H9 (cell line): ENCODE measurements at regions not wholly inside any gene's neighbourhood (a gene's known extent, or its start where the extent isn't known, plus 50 kb on each side); places are given as distances from the start of the nearest gene placed in this dataset.

ENCODE experiments used
- DNase-seq: peaks from one replicate; pipeline ENCODE4 v3.0.0-alpha.2; 2017
- H2AFZ ChIP-seq: one replicate; pipeline ENCODE4 v1.6.1; 2013; ENCODE audit warnings: mild to moderate bottlenecking, low read length, control low read depth, moderate library complexity
- H2AK5ac ChIP-seq: 2 replicates; pipeline ENCODE4 v1.6.1; 2013; ENCODE audit warnings: low read length, control low read depth, mixed read lengths; ENCODE audit not compliant: insufficient read length
- H2BK120ac ChIP-seq: one replicate; pipeline ENCODE4 v1.6.1; 2013; ENCODE audit warnings: low read depth, mild to moderate bottlenecking, low read length, control low read depth, inconsistent platforms; ENCODE audit not compliant: poor library complexity, severe bottlenecking
- H2BK12ac ChIP-seq: 2 replicates; pipeline ENCODE4 v1.6.1; 2013; ENCODE audit warnings: low read length, control low read depth, mixed read lengths, low read depth; ENCODE audit not compliant: insufficient read length
- H2BK15ac ChIP-seq: 2 replicates; pipeline ENCODE4 v1.6.1; 2013; ENCODE audit warnings: low read depth, low read length, control low read depth
- H2BK20ac ChIP-seq: one replicate; pipeline ENCODE4 v1.6.1; 2013; ENCODE audit warnings: low read depth, mild to moderate bottlenecking, low read length, control low read depth, inconsistent platforms; ENCODE audit not compliant: poor library complexity, severe bottlenecking
- H2BK5ac ChIP-seq: 2 replicates; pipeline ENCODE4 v1.6.1; 2013; ENCODE audit warnings: low read length, control low read depth, mixed read lengths; ENCODE audit not compliant: insufficient read length
- H3K14ac ChIP-seq: 2 replicates; pipeline ENCODE4 v1.6.1; 2013; ENCODE audit warnings: low read length, control low read depth; ENCODE audit not compliant: insufficient read depth
- H3K18ac ChIP-seq: 2 replicates; pipeline ENCODE4 v1.6.1; 2013; ENCODE audit warnings: low read depth, mild to moderate bottlenecking, mixed read lengths, low read length, control low read depth; ENCODE audit not compliant: insufficient read length
- H3K23ac ChIP-seq: 2 replicates; pipeline ENCODE4 v1.6.1; 2013; ENCODE audit warnings: low read length, control low read depth, mixed read lengths, low read depth; ENCODE audit not compliant: insufficient read length
- H3K23me2 ChIP-seq: 2 replicates; pipeline ENCODE4 v1.6.1; 2013; ENCODE audit warnings: low read depth, mild to moderate bottlenecking, mixed read lengths, low read length, control low read depth; ENCODE audit not compliant: insufficient read length, poor library complexity, severe bottlenecking
- H3K27ac ChIP-seq: 2 replicates; pipeline ENCODE4 v1.5.1; 2013; ENCODE audit warnings: low read length, control low read depth, mixed read lengths, low read depth; ENCODE audit not compliant: insufficient read length
- H3K27me3 ChIP-seq: 2 replicates; pipeline ENCODE4 v1.6.1; 2013; ENCODE audit warnings: low read length, control low read depth, inconsistent platforms; ENCODE audit not compliant: insufficient read depth
- H3K4ac ChIP-seq: 2 replicates; pipeline ENCODE4 v1.6.1; 2013; ENCODE audit warnings: low read depth, mild to moderate bottlenecking, control low read depth, inconsistent platforms, low read length, moderate library complexity
- H3K4me1 ChIP-seq: 2 replicates; pipeline ENCODE4 v1.6.1; 2013; ENCODE audit warnings: low read length, control low read depth, inconsistent platforms; ENCODE audit not compliant: insufficient read depth
- H3K4me2 ChIP-seq: 2 replicates; pipeline ENCODE4 v1.6.1; 2013; ENCODE audit warnings: low read length, control low read depth, mixed read lengths; ENCODE audit not compliant: insufficient read length, insufficient read depth
- H3K56ac ChIP-seq: 2 replicates; pipeline ENCODE4 v1.6.1; 2013; ENCODE audit warnings: low read depth, mild to moderate bottlenecking, mixed read lengths, low read length, control low read depth; ENCODE audit not compliant: insufficient read length
- H3K79me1 ChIP-seq: 2 replicates; pipeline ENCODE4 v1.6.1; 2013; ENCODE audit warnings: low read depth, mild to moderate bottlenecking, moderate library complexity, low read length, control low read depth, inconsistent platforms; ENCODE audit not compliant: insufficient read depth, poor library complexity, severe bottlenecking
- H3K79me2 ChIP-seq: 2 replicates; pipeline ENCODE4 v1.6.1; 2013; ENCODE audit warnings: low read length, control low read depth, inconsistent platforms; ENCODE audit not compliant: insufficient read depth
- H3K9ac ChIP-seq: 2 replicates; pipeline ENCODE4 v1.6.1; 2013; ENCODE audit warnings: low read length, control low read depth, mixed read lengths; ENCODE audit not compliant: insufficient read length; ENCODE audit errors: extremely low read depth
- H3K9me3 ChIP-seq: one replicate; pipeline ENCODE4 v1.6.1; 2013; ENCODE audit warnings: low read depth, low read length, inconsistent platforms; ENCODE audit not compliant: control insufficient read depth
- H3T11ph ChIP-seq: one replicate; pipeline ENCODE4 v1.6.1; 2013; ENCODE audit warnings: mild to moderate bottlenecking, low read length, control low read depth, inconsistent platforms
- H4K20me1 ChIP-seq: one replicate; pipeline ENCODE4 v1.6.1; 2013; ENCODE audit not compliant: control insufficient read depth, insufficient read length, insufficient read depth
- H4K5ac ChIP-seq: 2 replicates; pipeline ENCODE4 v1.6.1; 2013; ENCODE audit warnings: low read depth, mild to moderate bottlenecking, mixed read lengths, low read length, control low read depth; ENCODE audit not compliant: insufficient read length
- H4K8ac ChIP-seq: replicated peaks from 2 replicates; pipeline ENCODE4 v1.6.1; 2013; ENCODE audit warnings: low read length, control low read depth, mixed read lengths, low read depth; ENCODE audit not compliant: insufficient read length
- H4K91ac ChIP-seq: 2 replicates; pipeline ENCODE4 v1.6.1; 2013; ENCODE audit warnings: low read depth, mild to moderate bottlenecking, moderate library complexity, mixed read lengths, low read length, control low read depth; ENCODE audit not compliant: insufficient read length
- H3K27ac Mint-ChIP-seq, 3 experiments: 2 replicates in 2 of 3; 3 replicates in 1 of 3; pipeline ENCODE4 v1.8.0; 2020 to 2021; ENCODE audit warnings: mixed read lengths in 3 of 3, mild to moderate bottlenecking in 1 of 3, moderate library complexity in 1 of 3
- H3K27me3 Mint-ChIP-seq: 2 replicates; pipeline ENCODE4 v1.8.0; 2021; ENCODE audit warnings: low read depth, mild to moderate bottlenecking, moderate library complexity, mixed read lengths
- H3K36me3 Mint-ChIP-seq, 3 experiments: 2 replicates in 2 of 3; 3 replicates in 1 of 3; pipeline ENCODE4 v1.8.0; 2020 to 2021; ENCODE audit warnings: low read depth in 3 of 3, mixed read lengths in 3 of 3; ENCODE audit not compliant: insufficient read depth in 1 of 3
- H3K4me1 Mint-ChIP-seq, 2 experiments: 2 replicates each; pipeline ENCODE4 v1.8.0; 2020; ENCODE audit warnings: mixed read lengths in 2 of 2
- H3K4me3 Mint-ChIP-seq, 2 experiments: 2 replicates in 1 of 2; 3 replicates in 1 of 2; pipeline ENCODE4 v1.8.0; 2020 to 2021; ENCODE audit warnings: mild to moderate bottlenecking in 2 of 2, mixed read lengths in 2 of 2, moderate library complexity in 1 of 2
- H3K9me3 Mint-ChIP-seq, 2 experiments: 2 replicates in 1 of 2; 3 replicates in 1 of 2; pipeline ENCODE4 v1.8.0; 2020; ENCODE audit warnings: mild to moderate bottlenecking in 2 of 2, mixed read lengths in 2 of 2, moderate library complexity in 1 of 2
- TF ChIP-seq, protein P1 (sequence below): fragments of 200-600 bp; sonication (generic); conservative IDR thresholded peaks from 3 replicates; pipeline ENCODE4 v1.8.0; 2021; ENCODE audit warnings: antibody characterized with exemption, mild to moderate bottlenecking

DNA sequence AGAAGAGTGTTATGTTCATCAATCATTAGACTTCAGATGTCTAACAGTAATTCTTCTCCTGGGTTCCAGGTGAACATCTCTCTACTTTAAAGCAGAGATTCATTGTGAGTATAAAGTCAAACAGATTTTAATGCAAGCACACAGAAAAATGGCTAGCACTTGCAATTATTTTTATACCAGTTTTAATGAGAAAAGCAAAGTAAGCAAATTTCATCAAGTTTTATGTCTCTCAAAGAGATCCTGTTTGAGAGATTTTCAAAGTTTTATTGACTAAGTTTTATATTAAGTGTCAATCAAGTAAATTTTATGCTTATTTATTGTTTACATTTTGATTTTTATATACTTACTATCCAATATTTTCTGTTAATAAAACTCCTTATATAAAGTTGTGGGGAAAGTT lies 1628.5 kb downstream of the HACE1 start:
- Histone ChIP-seq H3K4me1 (no peaks in the 10 kb centered on the region), H3K9me3 (peaks cover 8% of the 10 kb centered on the region), H3K4ac (no peak overlapping the region), H2AK5ac (no peak overlapping the region), H3K14ac (no peak overlapping the region), H2BK12ac (no peak overlapping the region), H3K9ac (no peak overlapping the region), H3K56ac (no peak overlapping the region), H3K27me3 (no peaks in the 10 kb centered on the region), H4K8ac (no peak overlapping the region), H3K23me2 (no peaks in the 10 kb centered on the region), H3K27ac (no peak overlapping the region), H2BK20ac (no peak overlapping the region), H2BK5ac (no peak overlapping the region), H3K18ac (no peak overlapping the region), H4K91ac (no peak overlapping the region), H2AFZ (no peak overlapping the region), H3K79me2 (no peaks in the 10 kb centered on the region), H4K20me1 (no peaks in the 10 kb centered on the region), H3K4me2 (no peak overlapping the region), H3T11ph (no peak overlapping the region), H3K79me1 (no peaks in the 10 kb centered on the region), H2BK120ac (no peak overlapping the region), H2BK15ac (no peak overlapping the region), H3K23ac (no peak overlapping the region), H4K5ac (no peak overlapping the region)
- H3K4me1 Mint-ChIP-seq = no peaks in the 10 kb centered on the region
- TF ChIP-seq, protein P1, sequence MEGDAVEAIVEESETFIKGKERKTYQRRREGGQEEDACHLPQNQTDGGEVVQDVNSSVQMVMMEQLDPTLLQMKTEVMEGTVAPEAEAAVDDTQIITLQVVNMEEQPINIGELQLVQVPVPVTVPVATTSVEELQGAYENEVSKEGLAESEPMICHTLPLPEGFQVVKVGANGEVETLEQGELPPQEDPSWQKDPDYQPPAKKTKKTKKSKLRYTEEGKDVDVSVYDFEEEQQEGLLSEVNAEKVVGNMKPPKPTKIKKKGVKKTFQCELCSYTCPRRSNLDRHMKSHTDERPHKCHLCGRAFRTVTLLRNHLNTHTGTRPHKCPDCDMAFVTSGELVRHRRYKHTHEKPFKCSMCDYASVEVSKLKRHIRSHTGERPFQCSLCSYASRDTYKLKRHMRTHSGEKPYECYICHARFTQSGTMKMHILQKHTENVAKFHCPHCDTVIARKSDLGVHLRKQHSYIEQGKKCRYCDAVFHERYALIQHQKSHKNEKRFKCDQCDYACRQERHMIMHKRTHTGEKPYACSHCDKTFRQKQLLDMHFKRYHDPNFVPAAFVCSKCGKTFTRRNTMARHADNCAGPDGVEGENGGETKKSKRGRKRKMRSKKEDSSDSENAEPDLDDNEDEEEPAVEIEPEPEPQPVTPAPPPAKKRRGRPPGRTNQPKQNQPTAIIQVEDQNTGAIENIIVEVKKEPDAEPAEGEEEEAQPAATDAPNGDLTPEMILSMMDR = no peak
- H3K4me3 Mint-ChIP-seq = no peak overlapping the region
- H3K27ac Mint-ChIP-seq = no peak overlapping the region
- DNase-seq = no peak
- H3K36me3 Mint-ChIP-seq = peaks cover 4 to 23% (median 18%) of the 10 kb centered on the region in 3 experiments
- H3K27me3 Mint-ChIP-seq = no peaks in the 10 kb centered on the region
- peaks cover 22 to 26% of the 10 kb centered on the region in 2 experiments for H3K9me3 Mint-ChIP-seq
